ENCODE measurements at regions not wholly inside any gene's neighbourhood (a gene's known extent, or its start where the extent isn't known, plus 50 kb on each side); places are given as distances from the start of the nearest gene placed in this dataset.

GRCh38 chr2:17272652-17273525, 245.4 kb downstream of the RAD51AP2 start:
- H3K4me1 ChIP-seq, result no peaks in the 10 kb centered on the region
- TF ChIP-seq, protein P1, sequence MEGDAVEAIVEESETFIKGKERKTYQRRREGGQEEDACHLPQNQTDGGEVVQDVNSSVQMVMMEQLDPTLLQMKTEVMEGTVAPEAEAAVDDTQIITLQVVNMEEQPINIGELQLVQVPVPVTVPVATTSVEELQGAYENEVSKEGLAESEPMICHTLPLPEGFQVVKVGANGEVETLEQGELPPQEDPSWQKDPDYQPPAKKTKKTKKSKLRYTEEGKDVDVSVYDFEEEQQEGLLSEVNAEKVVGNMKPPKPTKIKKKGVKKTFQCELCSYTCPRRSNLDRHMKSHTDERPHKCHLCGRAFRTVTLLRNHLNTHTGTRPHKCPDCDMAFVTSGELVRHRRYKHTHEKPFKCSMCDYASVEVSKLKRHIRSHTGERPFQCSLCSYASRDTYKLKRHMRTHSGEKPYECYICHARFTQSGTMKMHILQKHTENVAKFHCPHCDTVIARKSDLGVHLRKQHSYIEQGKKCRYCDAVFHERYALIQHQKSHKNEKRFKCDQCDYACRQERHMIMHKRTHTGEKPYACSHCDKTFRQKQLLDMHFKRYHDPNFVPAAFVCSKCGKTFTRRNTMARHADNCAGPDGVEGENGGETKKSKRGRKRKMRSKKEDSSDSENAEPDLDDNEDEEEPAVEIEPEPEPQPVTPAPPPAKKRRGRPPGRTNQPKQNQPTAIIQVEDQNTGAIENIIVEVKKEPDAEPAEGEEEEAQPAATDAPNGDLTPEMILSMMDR (IDR thresholded peaks at IDR 0.05), result no peak
- TF ChIP-seq EP300 (IDR thresholded peaks at IDR 0.05) (no peak), POLR2A (IDR thresholded peaks at IDR 0.05) (no peak)
- no peak overlapping the region for H3K4me3 ChIP-seq
- no peaks in the 10 kb centered on the region for H3K27me3 ChIP-seq
- 44 to 48% methylated on average over 8 of the region's 8 CpGs for WGBS, 2 donors
- H3K9me3 ChIP-seq, result peaks cover 0 to 8% (median 0%) of the 10 kb centered on the region in 4 donors
- no peak overlapping the region for H3K27ac ChIP-seq
- no peaks in the 10 kb centered on the region for H3K36me3 ChIP-seq
- no peak for DNase-seq (ENCODE audit: low spot score in 2 of 2)

DNA sequence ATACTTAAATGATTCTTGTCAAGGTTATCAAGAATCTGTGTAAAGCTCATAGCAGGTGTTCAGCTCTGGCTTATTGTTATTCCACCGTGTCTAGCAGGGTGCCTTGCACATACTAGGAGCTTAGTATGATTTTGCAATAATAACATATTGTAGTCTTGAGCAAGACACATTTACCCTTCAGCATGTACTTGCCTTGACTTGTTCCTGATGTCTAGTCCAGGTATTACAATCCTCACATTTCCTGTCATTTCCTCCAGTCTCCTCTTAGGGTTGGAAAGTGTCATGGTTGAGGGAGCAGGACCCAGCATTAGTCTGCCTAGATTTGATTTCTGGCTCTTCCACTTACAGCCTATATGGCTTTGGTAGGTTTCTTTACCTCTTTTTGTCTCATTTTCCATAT, 246.1 kb downstream of the RAD51AP2 start:
- H3K9me3 ChIP-seq, result peaks cover 0 to 8% (median 0%) of the 10 kb centered on the region in 4 donors
- no peaks in the 10 kb centered on the region for H3K4me1 ChIP-seq
- no peak for DNase-seq (ENCODE audit: low spot score in 2 of 2)
- no peak overlapping the region for H3K27ac ChIP-seq
- H3K27me3 ChIP-seq, result no peaks in the 10 kb centered on the region
- TF ChIP-seq POLR2A (IDR thresholded peaks at IDR 0.05), result no peak
- no peak for TF ChIP-seq EP300 (IDR thresholded peaks at IDR 0.05)
- TF ChIP-seq, protein P1 (IDR thresholded peaks at IDR 0.05), result no peak
- H3K36me3 ChIP-seq, result no peaks in the 10 kb centered on the region
- H3K4me3 ChIP-seq, result no peak overlapping the region
- 80 to 92% methylated on average over 1 of the region's 1 CpG for WGBS, 2 donors

DNA sequence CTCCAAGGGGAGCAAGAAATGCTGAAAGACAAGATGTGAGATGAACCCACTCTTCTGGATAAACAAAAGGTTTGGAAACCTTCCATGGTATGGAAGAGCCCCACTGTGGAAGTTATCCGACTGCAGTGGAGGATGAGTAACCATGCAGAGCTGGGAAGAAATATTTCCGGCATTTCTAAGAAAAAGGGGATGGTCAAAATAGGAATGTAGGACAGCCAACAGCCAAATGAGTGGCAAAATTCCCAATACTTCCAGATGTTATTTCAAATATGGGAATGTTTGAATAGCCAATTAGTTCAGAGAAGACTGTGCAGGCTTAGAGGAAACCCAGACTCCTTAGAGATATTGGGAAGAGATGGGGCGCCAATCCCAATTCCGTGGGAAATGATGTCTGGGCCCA, 246.8 kb downstream of the RAD51AP2 start:
- Histone ChIP-seq H3K9me3 (peaks cover 0 to 7% (median 0%) of the 10 kb centered on the region in 4 donors), H3K4me3 (no peak overlapping the region), H3K27me3 (no peaks in the 10 kb centered on the region), H3K27ac (no peak overlapping the region), H3K4me1 (no peaks in the 10 kb centered on the region), H3K36me3 (no peaks in the 10 kb centered on the region)
- no peak for TF ChIP-seq POLR2A (IDR thresholded peaks at IDR 0.05)
- TF ChIP-seq EP300 (IDR thresholded peaks at IDR 0.05), result no peak
- TF ChIP-seq, protein P1 (IDR thresholded peaks at IDR 0.05), result no peak
- DNase-seq (ENCODE audit: low spot score in 2 of 2), result no peak
- 70 to 77% methylated on average over 4 of the region's 4 CpGs for WGBS, 2 donors

DNA sequence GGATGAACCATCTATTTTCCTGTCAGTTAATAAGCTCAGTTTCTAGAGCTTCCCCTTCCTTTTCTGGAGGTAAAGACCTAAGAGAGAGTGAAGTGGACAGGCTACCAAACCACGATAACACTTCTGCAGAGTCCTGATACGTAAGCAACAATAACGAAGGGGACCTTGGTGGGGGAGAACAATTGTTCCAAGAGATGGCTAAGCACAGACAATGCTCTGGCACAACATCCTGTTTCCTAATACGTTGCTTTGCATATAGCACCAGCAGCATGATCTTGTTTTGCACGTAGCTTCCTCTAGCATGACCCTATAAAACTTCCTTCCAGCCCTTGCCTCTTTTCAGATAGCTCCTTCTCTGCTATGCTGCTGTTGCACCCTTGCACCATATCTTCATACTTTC, 247.3 kb downstream of the RAD51AP2 start:
- Histone ChIP-seq H3K27me3 (no peaks in the 10 kb centered on the region), H3K36me3 (no peaks in the 10 kb centered on the region), H3K27ac (no peak overlapping the region), H3K4me1 (no peaks in the 10 kb centered on the region), H3K4me3 (no peak overlapping the region), H3K9me3 (peaks cover 0 to 2% (median 0%) of the 10 kb centered on the region in 4 donors)
- TF ChIP-seq EP300 (IDR thresholded peaks at IDR 0.05), result no peak
- WGBS, 2 donors, result 82 to 87% methylated on average over 5 of the region's 5 CpGs
- DNase-seq (ENCODE audit: low spot score in 2 of 2), result no peak

- Histone ChIP-seq H3K27me3 (no peaks in the 10 kb centered on the region), H3K27ac (no peak overlapping the region), H3K4me1 (no peaks in the 10 kb centered on the region), H3K9me3 (no peaks in the 10 kb centered on the region), H3K36me3 (no peaks in the 10 kb centered on the region), H3K4me3 (no peak overlapping the region)
- 42 to 54% methylated on average over 2 of the region's 2 CpGs for WGBS, 2 donors
- TF ChIP-seq, protein P1 (IDR thresholded peaks at IDR 0.05), result no peak
- no peak for TF ChIP-seq POLR2A (IDR thresholded peaks at IDR 0.05)
- no peak for TF ChIP-seq EP300 (IDR thresholded peaks at IDR 0.05)
- DNase-seq (ENCODE audit: low spot score in 2 of 2), result no peak
Measured at GRCh38 chr2:17263570-17263968, 254.7 kb downstream of the RAD51AP2 start.
